ENCODE measurements at regions not wholly inside any gene's neighbourhood (a gene's known extent, or its start where the extent isn't known, plus 50 kb on each side); places are given as distances from the start of the nearest gene placed in this dataset.

DNA sequence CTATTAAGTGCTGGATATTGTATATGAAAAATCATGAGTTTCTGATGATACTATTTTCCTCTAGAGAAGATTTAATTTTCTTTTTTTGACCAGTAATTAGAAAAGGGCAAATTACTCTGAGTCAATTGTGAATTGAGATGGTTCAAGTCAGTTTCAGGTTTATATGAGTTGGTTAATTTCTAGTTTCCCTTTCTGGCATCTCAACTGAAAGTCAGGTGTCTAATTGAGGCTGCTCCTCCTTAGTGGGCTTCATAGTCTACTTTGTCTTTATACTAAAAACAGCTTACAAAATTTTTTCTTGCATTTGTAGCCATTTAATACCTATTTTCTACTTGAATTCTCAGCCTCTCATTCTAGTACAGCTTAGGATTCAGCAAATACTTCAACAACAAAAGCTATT is 387.3 kb downstream of the RPS6KC1 start (continued):
- TF ChIP-seq, protein P1, sequence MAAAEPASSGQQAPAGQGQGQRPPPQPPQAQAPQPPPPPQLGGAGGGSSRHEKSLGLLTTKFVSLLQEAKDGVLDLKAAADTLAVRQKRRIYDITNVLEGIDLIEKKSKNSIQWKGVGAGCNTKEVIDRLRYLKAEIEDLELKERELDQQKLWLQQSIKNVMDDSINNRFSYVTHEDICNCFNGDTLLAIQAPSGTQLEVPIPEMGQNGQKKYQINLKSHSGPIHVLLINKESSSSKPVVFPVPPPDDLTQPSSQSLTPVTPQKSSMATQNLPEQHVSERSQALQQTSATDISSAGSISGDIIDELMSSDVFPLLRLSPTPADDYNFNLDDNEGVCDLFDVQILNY (CRISPR knock-in tag; IDR thresholded peaks at IDR 0.05) = no peak
- TF ChIP-seq FOXK1 (CRISPR knock-in tag; IDR thresholded peaks at IDR 0.05) = no peak

DNA sequence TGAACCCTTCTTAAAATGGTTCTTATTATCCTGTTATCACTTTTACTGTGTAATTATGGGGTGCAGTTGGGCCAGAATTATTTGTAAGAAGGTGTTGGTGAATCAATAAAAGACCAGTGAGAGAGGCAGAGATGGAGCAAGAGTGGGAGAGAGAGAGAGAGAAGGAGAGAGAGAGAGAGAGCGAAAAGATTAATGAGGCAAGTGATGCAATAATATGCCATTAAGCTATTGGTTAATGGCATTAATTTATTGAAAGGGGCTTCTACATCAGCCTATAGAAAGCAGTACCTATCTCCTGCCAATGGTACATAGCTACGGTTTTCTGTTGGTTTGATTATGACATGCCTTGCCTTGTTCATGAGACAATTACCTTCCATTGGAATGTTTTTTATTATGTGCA is 388.7 kb downstream of the RPS6KC1 start:
- TF ChIP-seq, protein P2, sequence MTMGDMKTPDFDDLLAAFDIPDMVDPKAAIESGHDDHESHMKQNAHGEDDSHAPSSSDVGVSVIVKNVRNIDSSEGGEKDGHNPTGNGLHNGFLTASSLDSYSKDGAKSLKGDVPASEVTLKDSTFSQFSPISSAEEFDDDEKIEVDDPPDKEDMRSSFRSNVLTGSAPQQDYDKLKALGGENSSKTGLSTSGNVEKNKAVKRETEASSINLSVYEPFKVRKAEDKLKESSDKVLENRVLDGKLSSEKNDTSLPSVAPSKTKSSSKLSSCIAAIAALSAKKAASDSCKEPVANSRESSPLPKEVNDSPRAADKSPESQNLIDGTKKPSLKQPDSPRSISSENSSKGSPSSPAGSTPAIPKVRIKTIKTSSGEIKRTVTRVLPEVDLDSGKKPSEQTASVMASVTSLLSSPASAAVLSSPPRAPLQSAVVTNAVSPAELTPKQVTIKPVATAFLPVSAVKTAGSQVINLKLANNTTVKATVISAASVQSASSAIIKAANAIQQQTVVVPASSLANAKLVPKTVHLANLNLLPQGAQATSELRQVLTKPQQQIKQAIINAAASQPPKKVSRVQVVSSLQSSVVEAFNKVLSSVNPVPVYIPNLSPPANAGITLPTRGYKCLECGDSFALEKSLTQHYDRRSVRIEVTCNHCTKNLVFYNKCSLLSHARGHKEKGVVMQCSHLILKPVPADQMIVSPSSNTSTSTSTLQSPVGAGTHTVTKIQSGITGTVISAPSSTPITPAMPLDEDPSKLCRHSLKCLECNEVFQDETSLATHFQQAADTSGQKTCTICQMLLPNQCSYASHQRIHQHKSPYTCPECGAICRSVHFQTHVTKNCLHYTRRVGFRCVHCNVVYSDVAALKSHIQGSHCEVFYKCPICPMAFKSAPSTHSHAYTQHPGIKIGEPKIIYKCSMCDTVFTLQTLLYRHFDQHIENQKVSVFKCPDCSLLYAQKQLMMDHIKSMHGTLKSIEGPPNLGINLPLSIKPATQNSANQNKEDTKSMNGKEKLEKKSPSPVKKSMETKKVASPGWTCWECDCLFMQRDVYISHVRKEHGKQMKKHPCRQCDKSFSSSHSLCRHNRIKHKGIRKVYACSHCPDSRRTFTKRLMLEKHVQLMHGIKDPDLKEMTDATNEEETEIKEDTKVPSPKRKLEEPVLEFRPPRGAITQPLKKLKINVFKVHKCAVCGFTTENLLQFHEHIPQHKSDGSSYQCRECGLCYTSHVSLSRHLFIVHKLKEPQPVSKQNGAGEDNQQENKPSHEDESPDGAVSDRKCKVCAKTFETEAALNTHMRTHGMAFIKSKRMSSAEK (CRISPR knock-in tag; IDR thresholded peaks at IDR 0.05; ENCODE audit: borderline replicate concordance) = no peak
- no peak for TF ChIP-seq ZNF219 (CRISPR knock-in tag; IDR thresholded peaks at IDR 0.05; ENCODE audit: borderline replicate concordance)
- no peak for DNase-seq (ENCODE audit: low spot score)
- no peak overlapping the region for H3K27ac Mint-ChIP-seq
- H3K4me1 Mint-ChIP-seq = peaks cover 7% of the 10 kb centered on the region
- no peak overlapping the region for H3K4me3 Mint-ChIP-seq
- H3K27me3 Mint-ChIP-seq (ENCODE audit: low read depth) = no peaks in the 10 kb centered on the region
- ChIA-PET POLR2A (no interaction called here), CTCF (interaction anchor here (0.7 kb wide), 1 partner anchor 550 kb away, joined by 6 read pairs; no protein-coding TSS in a partner anchor)
- 0 out of 2 replicates have a peak, but pooled peaks cover 3% of the 10 kb centered on the region for H3K36me3 Mint-ChIP-seq
- ATAC-seq = no peak
- H3K9me3 Mint-ChIP-seq = peaks cover 5% of the 10 kb centered on the region

DNA sequence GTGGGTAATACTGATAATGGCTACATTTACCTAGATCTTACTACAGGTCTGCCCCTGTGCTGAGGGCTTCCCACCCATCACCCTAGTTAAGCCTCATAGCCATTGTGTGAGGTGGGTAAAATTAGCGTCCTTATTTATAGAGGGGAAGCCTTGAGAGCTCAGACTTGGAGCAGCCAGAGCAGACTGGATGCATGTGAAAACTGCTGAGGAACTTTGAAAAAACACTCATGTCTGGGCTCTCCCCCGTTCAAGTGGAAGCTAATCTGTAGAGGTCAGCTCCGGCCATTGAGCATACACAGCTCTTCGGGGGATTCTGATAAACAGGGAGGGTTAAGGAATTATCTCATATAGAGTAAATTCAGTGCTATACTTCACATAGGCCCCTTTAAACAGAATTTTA is 389.7 kb downstream of the RPS6KC1 start:
- no peaks in the 10 kb centered on the region for H3K27me3 Mint-ChIP-seq (ENCODE audit: low read depth)
- DNase-seq (ENCODE audit: low spot score) (no peak), ATAC-seq (no peak)
- ChIA-PET CTCF (no interaction called here), POLR2A (no interaction called here)
- H3K9me3 Mint-ChIP-seq = peaks cover 5% of the 10 kb centered on the region
- TF ChIP-seq MYBL2 (CRISPR knock-in tag; IDR thresholded peaks at IDR 0.05) (no peak), TEAD4 (CRISPR knock-in tag; IDR thresholded peaks at IDR 0.05) (no peak), NR1H2 (CRISPR knock-in tag; IDR thresholded peaks at IDR 0.05) (no peak), ETV6 (CRISPR knock-in tag; IDR thresholded peaks at IDR 0.05) (no peak), ZNF219 (CRISPR knock-in tag; IDR thresholded peaks at IDR 0.05; ENCODE audit: borderline replicate concordance) (no peak), SP1 (CRISPR knock-in tag; conservative IDR thresholded peaks at IDR 0.05) (no peak), ZNF416 (CRISPR knock-in tag; IDR thresholded peaks at IDR 0.05) (no peak), ZNF671 (CRISPR knock-in tag; IDR thresholded peaks at IDR 0.05) (no peak), TCF7 (CRISPR knock-in tag; IDR thresholded peaks at IDR 0.05; ENCODE audit: low read depth) (no peak), GRHL2 (CRISPR knock-in tag; IDR thresholded peaks at IDR 0.05; ENCODE audit: insufficient replicate concordance, severe bottlenecking) (no peak)
- TF ChIP-seq, protein P3, sequence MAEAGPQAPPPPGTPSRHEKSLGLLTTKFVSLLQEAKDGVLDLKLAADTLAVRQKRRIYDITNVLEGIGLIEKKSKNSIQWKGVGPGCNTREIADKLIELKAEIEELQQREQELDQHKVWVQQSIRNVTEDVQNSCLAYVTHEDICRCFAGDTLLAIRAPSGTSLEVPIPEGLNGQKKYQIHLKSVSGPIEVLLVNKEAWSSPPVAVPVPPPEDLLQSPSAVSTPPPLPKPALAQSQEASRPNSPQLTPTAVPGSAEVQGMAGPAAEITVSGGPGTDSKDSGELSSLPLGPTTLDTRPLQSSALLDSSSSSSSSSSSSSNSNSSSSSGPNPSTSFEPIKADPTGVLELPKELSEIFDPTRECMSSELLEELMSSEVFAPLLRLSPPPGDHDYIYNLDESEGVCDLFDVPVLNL (CRISPR knock-in tag; IDR thresholded peaks at IDR 0.05; ENCODE audit: borderline replicate concordance, low read depth) = no peak
- TF ChIP-seq, protein P4, sequence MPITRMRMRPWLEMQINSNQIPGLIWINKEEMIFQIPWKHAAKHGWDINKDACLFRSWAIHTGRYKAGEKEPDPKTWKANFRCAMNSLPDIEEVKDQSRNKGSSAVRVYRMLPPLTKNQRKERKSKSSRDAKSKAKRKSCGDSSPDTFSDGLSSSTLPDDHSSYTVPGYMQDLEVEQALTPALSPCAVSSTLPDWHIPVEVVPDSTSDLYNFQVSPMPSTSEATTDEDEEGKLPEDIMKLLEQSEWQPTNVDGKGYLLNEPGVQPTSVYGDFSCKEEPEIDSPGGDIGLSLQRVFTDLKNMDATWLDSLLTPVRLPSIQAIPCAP (CRISPR knock-in tag; IDR thresholded peaks at IDR 0.05) = no peak
- TF ChIP-seq, protein P5, sequence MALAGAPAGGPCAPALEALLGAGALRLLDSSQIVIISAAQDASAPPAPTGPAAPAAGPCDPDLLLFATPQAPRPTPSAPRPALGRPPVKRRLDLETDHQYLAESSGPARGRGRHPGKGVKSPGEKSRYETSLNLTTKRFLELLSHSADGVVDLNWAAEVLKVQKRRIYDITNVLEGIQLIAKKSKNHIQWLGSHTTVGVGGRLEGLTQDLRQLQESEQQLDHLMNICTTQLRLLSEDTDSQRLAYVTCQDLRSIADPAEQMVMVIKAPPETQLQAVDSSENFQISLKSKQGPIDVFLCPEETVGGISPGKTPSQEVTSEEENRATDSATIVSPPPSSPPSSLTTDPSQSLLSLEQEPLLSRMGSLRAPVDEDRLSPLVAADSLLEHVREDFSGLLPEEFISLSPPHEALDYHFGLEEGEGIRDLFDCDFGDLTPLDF (CRISPR knock-in tag; IDR thresholded peaks at IDR 0.05) = no peak
- TF ChIP-seq, protein P6, sequence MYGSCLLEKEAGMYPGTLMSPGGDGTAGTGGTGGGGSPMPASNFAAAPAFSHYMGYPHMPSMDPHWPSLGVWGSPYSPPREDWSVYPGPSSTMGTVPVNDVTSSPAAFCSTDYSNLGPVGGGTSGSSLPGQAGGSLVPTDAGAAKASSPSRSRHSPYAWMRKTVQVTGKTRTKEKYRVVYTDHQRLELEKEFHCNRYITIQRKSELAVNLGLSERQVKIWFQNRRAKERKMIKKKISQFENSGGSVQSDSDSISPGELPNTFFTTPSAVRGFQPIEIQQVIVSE (CRISPR knock-in tag; IDR thresholded peaks at IDR 0.05; ENCODE audit: borderline replicate concordance) = no peak
- TF ChIP-seq, protein P7, sequence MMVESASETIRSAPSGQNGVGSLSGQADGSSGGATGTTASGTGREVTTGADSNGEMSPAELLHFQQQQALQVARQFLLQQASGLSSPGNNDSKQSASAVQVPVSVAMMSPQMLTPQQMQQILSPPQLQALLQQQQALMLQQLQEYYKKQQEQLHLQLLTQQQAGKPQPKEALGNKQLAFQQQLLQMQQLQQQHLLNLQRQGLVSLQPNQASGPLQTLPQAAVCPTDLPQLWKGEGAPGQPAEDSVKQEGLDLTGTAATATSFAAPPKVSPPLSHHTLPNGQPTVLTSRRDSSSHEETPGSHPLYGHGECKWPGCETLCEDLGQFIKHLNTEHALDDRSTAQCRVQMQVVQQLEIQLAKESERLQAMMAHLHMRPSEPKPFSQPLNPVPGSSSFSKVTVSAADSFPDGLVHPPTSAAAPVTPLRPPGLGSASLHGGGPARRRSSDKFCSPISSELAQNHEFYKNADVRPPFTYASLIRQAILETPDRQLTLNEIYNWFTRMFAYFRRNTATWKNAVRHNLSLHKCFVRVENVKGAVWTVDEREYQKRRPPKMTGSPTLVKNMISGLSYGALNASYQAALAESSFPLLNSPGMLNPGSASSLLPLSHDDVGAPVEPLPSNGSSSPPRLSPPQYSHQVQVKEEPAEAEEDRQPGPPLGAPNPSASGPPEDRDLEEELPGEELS (CRISPR knock-in tag; IDR thresholded peaks at IDR 0.05) = no peak
- TF ChIP-seq, protein P8, sequence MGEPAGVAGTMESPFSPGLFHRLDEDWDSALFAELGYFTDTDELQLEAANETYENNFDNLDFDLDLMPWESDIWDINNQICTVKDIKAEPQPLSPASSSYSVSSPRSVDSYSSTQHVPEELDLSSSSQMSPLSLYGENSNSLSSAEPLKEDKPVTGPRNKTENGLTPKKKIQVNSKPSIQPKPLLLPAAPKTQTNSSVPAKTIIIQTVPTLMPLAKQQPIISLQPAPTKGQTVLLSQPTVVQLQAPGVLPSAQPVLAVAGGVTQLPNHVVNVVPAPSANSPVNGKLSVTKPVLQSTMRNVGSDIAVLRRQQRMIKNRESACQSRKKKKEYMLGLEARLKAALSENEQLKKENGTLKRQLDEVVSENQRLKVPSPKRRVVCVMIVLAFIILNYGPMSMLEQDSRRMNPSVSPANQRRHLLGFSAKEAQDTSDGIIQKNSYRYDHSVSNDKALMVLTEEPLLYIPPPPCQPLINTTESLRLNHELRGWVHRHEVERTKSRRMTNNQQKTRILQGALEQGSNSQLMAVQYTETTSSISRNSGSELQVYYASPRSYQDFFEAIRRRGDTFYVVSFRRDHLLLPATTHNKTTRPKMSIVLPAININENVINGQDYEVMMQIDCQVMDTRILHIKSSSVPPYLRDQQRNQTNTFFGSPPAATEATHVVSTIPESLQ (CRISPR knock-in tag; IDR thresholded peaks at IDR 0.05) = no peak
- 0 out of 2 replicates have a peak, but pooled peaks cover 3% of the 10 kb centered on the region for H3K36me3 Mint-ChIP-seq
- H3K27ac Mint-ChIP-seq = no peak overlapping the region
- no peak overlapping the region for H3K4me3 Mint-ChIP-seq
- peaks cover 2% of the 10 kb centered on the region for H3K4me1 Mint-ChIP-seq
